ENCODE measurements at regions not wholly inside any gene's neighbourhood (a gene's known extent, or its start where the extent isn't known, plus 50 kb on each side); places are given as distances from the start of the nearest gene placed in this dataset.

DNA sequence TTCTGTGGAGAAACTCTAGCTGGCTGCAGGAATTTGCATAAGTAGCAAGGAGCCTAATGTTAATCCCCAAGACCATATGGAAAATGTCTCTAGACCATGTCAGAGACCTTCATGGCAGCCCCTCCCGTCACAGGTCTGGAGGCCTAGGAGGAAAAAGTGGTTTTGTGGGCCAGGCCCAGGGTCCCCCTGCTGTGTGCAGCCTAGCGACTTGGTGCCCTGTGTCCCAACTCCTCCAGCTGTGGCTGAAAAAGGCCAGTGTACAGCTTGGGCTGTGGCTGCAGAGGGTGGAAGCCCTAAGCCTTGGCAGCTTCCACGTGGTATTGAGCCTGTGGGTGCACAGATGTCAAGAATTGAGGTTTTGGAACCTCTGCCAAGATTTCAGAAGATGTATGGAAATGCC, 306.9 kb upstream of the CA10 start:
- TF ChIP-seq, protein P1, sequence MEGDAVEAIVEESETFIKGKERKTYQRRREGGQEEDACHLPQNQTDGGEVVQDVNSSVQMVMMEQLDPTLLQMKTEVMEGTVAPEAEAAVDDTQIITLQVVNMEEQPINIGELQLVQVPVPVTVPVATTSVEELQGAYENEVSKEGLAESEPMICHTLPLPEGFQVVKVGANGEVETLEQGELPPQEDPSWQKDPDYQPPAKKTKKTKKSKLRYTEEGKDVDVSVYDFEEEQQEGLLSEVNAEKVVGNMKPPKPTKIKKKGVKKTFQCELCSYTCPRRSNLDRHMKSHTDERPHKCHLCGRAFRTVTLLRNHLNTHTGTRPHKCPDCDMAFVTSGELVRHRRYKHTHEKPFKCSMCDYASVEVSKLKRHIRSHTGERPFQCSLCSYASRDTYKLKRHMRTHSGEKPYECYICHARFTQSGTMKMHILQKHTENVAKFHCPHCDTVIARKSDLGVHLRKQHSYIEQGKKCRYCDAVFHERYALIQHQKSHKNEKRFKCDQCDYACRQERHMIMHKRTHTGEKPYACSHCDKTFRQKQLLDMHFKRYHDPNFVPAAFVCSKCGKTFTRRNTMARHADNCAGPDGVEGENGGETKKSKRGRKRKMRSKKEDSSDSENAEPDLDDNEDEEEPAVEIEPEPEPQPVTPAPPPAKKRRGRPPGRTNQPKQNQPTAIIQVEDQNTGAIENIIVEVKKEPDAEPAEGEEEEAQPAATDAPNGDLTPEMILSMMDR (conservative IDR thresholded peaks at IDR 0.05; ENCODE audit: low read depth, low read length): no peak
- no peak for TF ChIP-seq MXI1 (IDR thresholded peaks at IDR 0.05; ENCODE audit: borderline replicate concordance, low read depth, low read length)
- TF ChIP-seq POLR2A (IDR thresholded peaks at IDR 0.05; ENCODE audit: low read depth, low read length): no peak
- TF ChIP-seq, protein P2, sequence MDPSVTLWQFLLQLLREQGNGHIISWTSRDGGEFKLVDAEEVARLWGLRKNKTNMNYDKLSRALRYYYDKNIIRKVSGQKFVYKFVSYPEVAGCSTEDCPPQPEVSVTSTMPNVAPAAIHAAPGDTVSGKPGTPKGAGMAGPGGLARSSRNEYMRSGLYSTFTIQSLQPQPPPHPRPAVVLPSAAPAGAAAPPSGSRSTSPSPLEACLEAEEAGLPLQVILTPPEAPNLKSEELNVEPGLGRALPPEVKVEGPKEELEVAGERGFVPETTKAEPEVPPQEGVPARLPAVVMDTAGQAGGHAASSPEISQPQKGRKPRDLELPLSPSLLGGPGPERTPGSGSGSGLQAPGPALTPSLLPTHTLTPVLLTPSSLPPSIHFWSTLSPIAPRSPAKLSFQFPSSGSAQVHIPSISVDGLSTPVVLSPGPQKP (IDR thresholded peaks at IDR 0.05; ENCODE audit: borderline replicate concordance, low read depth, low read length): no peak
- TF ChIP-seq NFE2L2 (IDR thresholded peaks at IDR 0.05; ENCODE audit: low read depth, low read length): no peak
- TF ChIP-seq RAD21 (IDR thresholded peaks at IDR 0.05; ENCODE audit: low read length): no peak
- no peak for TF ChIP-seq MAZ (IDR thresholded peaks at IDR 0.05; ENCODE audit: borderline replicate concordance, low read depth, low read length)
- no peak for TF ChIP-seq CEBPB (IDR thresholded peaks at IDR 0.05; ENCODE audit: low read depth, low read length)
- TF ChIP-seq, protein P3, sequence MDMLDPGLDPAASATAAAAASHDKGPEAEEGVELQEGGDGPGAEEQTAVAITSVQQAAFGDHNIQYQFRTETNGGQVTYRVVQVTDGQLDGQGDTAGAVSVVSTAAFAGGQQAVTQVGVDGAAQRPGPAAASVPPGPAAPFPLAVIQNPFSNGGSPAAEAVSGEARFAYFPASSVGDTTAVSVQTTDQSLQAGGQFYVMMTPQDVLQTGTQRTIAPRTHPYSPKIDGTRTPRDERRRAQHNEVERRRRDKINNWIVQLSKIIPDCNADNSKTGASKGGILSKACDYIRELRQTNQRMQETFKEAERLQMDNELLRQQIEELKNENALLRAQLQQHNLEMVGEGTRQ (IDR thresholded peaks at IDR 0.05; ENCODE audit: low read depth, low read length): no peak

All from IMR-90 (cell line).